Lung (tissue), 11 donors: ENCODE measurements at regions not wholly inside any gene's neighbourhood (a gene's known extent, or its start where the extent isn't known, plus 50 kb on each side); places are given as distances from the start of the nearest gene placed in this dataset.

Experiments
- ATAC-seq: fragments of 200-7000 bp; cut with Tn5 transposase; one replicate; pipeline ENCODE4 v1.9.1; 2020; ENCODE audit warnings: moderate number of reproducible peaks; ENCODE audit not compliant: insufficient read depth, low FRiP score
- DNase-seq, 3 donors: peaks; one replicate each; pipeline ENCODE4 v3.0.0-alpha.2; 2013 to 2017
- H3K27ac ChIP-seq, 2 donors: one replicate each; pipeline ENCODE4 v1.5.1; 2013; ENCODE audit warnings: mild to moderate bottlenecking in 2 of 2, moderate library complexity in 2 of 2, control low read depth in 1 of 2, inconsistent platforms in 1 of 2, low read depth in 1 of 2, low read length in 1 of 2
- H3K27me3 ChIP-seq, 3 donors: one replicate each; pipeline ENCODE4 v1.5.1; 2013; ENCODE audit warnings: low read length in 2 of 3; ENCODE audit not compliant: control insufficient read depth in 3 of 3, insufficient read depth in 3 of 3
- H3K36me3 ChIP-seq, 4 donors: one replicate each; pipeline ENCODE4 v1.5.1; 2013; ENCODE audit warnings: low read length in 4 of 4, mild to moderate bottlenecking in 1 of 4, moderate library complexity in 1 of 4; ENCODE audit not compliant: control insufficient read depth in 4 of 4, insufficient read depth in 4 of 4
- H3K4me1 ChIP-seq, 5 donors: one replicate each; pipeline ENCODE4 v1.5.1; 2013; ENCODE audit warnings: low read length in 5 of 5, mild to moderate bottlenecking in 2 of 5, moderate library complexity in 1 of 5; ENCODE audit not compliant: control insufficient read depth in 5 of 5, insufficient read depth in 5 of 5
- H3K4me3 ChIP-seq: one replicate; pipeline ENCODE4 v1.5.1; 2013; ENCODE audit warnings: mild to moderate bottlenecking, control low read depth, moderate library complexity
- H3K9ac ChIP-seq, 2 donors: one replicate each; pipeline ENCODE4 v1.5.1; 2013; ENCODE audit warnings: low read length in 2 of 2, control low read depth in 1 of 2; ENCODE audit not compliant: insufficient read depth in 1 of 2
- H3K9me3 ChIP-seq, 4 donors: one replicate each; pipeline ENCODE4 v1.5.1; 2013; ENCODE audit warnings: low read length in 3 of 4, mild to moderate bottlenecking in 1 of 4, moderate library complexity in 1 of 4; ENCODE audit not compliant: control insufficient read depth in 4 of 4, insufficient read depth in 3 of 4
- WGBS, 2 donors: extraction: QIAGEN DNeasy Blood & Tissue Kit; methylation state at CpG; one replicate each; pipeline ENCODE4 v1.1.7; 2013; 5-methylcytosine and 5-hydroxymethylcytosine counted together
- TF ChIP-seq, protein P1 (sequence below): IDR thresholded peaks from 2 replicates; pipeline ENCODE4 v1.5.1; 2012; ENCODE audit warnings: mild to moderate bottlenecking; ENCODE audit errors: control extremely low read depth, extremely low read depth
- donor health status: control.
- donor health status: control.
- donor health status: Bipolar disorder and iron deficiency.
- donor health status: healthy.
- donor health status: DM: yes; HTN: yes; CAD: no.

DNA sequence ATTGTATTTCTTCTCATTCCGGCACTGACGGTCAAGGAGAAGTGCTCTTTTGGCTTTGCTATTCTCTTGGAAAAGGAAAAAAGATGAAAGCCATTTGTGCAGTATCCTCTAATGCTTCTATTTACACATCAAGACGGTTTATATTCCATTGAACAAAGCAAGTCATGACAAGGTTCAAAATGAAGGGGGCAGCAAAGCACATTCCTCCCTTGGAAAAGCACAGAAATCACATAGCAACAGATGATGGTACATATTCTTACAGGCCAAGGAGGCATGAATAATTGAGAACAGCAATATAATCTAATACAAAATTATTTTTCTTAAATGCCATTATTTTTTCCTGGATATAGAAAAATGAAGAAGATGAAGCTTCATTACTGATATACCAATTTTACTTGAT, 508.2 kb upstream of the JAG1 start:
- no peak overlapping the region for H3K9ac ChIP-seq
- peaks cover 0 to 2% (median 0%) of the 10 kb centered on the region in 5 donors for H3K4me1 ChIP-seq
- H3K4me3 ChIP-seq, result no peak overlapping the region
- H3K27me3 ChIP-seq, result no peaks in the 10 kb centered on the region
- TF ChIP-seq, protein P1, sequence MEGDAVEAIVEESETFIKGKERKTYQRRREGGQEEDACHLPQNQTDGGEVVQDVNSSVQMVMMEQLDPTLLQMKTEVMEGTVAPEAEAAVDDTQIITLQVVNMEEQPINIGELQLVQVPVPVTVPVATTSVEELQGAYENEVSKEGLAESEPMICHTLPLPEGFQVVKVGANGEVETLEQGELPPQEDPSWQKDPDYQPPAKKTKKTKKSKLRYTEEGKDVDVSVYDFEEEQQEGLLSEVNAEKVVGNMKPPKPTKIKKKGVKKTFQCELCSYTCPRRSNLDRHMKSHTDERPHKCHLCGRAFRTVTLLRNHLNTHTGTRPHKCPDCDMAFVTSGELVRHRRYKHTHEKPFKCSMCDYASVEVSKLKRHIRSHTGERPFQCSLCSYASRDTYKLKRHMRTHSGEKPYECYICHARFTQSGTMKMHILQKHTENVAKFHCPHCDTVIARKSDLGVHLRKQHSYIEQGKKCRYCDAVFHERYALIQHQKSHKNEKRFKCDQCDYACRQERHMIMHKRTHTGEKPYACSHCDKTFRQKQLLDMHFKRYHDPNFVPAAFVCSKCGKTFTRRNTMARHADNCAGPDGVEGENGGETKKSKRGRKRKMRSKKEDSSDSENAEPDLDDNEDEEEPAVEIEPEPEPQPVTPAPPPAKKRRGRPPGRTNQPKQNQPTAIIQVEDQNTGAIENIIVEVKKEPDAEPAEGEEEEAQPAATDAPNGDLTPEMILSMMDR, result no peak
- ATAC-seq (no peak), DNase-seq (no peak)
- peaks cover 0 to 6% (median 0%) of the 10 kb centered on the region in 4 donors for H3K9me3 ChIP-seq
- WGBS, 2 donors, result 97 to 98% methylated on average over 3 of the region's 3 CpGs
- H3K27ac ChIP-seq, result no peak overlapping the region
- H3K36me3 ChIP-seq, result no peaks in the 10 kb centered on the region

DNA sequence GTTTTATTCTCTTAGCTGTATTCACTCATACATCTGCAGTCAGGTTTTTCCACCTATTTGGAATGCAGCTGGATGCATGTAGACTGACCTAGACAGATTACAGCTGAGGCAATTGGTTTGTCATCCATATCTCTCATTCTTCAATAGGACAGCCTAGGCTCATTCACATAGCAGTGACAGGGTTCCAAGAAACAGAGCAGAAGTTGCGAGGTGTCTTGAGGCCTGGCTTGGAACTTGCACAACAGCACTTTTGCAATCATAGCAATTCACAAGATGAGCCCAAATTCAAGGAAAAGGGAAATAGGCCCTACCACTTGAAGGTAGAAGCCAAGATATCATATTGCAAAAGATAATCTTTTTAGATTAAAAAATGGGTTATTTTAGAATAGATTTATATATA, 508.9 kb upstream of the JAG1 start:
- Histone ChIP-seq H3K27ac (no peak overlapping the region), H3K27me3 (no peaks in the 10 kb centered on the region), H3K4me3 (no peak overlapping the region), H3K9ac (no peak overlapping the region), H3K36me3 (no peaks in the 10 kb centered on the region), H3K4me1 (peaks cover 0 to 2% (median 0%) of the 10 kb centered on the region in 5 donors), H3K9me3 (peaks cover 0 to 6% (median 0%) of the 10 kb centered on the region in 4 donors)
- 27 to 60% methylated on average over 1 of the region's 1 CpG for WGBS, 2 donors
- TF ChIP-seq, protein P1, result no peak
- ATAC-seq (no peak), DNase-seq (no peak)

GRCh38 chr20:11186301-11187008, 512.7 kb upstream of the JAG1 start:
- TF ChIP-seq, protein P1, result no peak
- 51 to 89% methylated on average over 3 of the region's 3 CpGs for WGBS, 2 donors
- H3K4me3 ChIP-seq, result no peak overlapping the region
- DNase-seq (no peak), ATAC-seq (no peak)
- no peaks in the 10 kb centered on the region for H3K36me3 ChIP-seq
- peaks cover 0 to 5% (median 0%) of the 10 kb centered on the region in 5 donors for H3K4me1 ChIP-seq
- H3K27me3 ChIP-seq, result no peaks in the 10 kb centered on the region
- no peak overlapping the region for H3K27ac ChIP-seq
- H3K9me3 ChIP-seq, result peaks cover 0 to 6% (median 0%) of the 10 kb centered on the region in 4 donors
- no peak overlapping the region for H3K9ac ChIP-seq
